Amniotic stem cell (primary cell): ENCODE measurements at regions not wholly inside any gene's neighbourhood (a gene's known extent, or its start where the extent isn't known, plus 50 kb on each side); places are given as distances from the start of the nearest gene placed in this dataset.

ENCODE experiments used
- DNase-seq: peaks from one replicate; lab custom pipeline; 2025; lab: John Stamatoyannopoulos, UW

DNA sequence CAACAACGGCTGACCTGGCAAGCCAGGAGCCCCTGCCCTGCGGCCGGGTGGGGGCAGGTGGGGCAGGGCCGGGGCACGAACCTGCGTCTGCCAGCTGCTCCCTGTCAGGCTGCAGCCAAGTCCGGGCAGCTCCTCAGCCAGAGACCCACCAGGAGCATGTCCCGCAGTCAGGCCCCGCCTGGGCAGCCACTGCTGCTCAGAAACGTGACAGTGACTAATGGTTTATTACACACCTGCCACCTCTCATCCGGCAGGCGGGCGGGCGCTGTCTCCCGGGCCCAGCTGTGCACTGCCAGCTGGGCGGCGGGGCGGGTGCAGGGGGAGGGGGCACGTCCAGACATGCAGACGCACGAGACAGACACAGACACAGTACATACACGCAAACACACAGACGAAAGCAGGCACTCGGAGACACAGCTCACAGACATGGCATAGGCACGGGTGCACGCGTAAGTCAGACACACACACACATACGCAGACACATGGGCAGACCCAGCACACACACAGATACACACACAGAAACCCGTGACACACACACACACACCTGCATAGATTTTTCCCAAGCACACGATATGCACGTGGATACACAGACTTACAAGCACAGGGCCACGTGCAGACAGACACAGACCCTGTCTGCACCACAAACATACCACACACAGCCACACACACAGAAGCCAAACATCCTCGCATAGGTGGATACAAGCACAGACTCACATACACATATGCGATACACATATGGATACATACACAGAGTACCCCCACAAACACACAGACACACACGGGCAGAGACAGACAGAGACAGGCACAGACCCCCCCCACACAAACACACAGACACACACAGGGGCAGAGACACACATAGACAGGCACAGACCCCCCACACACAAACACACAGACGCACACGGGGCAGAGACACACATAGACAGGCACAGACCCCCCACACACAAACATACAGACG is 248.3 kb upstream of the CIBAR2 start:
- DNase-seq: no peak

DNA sequence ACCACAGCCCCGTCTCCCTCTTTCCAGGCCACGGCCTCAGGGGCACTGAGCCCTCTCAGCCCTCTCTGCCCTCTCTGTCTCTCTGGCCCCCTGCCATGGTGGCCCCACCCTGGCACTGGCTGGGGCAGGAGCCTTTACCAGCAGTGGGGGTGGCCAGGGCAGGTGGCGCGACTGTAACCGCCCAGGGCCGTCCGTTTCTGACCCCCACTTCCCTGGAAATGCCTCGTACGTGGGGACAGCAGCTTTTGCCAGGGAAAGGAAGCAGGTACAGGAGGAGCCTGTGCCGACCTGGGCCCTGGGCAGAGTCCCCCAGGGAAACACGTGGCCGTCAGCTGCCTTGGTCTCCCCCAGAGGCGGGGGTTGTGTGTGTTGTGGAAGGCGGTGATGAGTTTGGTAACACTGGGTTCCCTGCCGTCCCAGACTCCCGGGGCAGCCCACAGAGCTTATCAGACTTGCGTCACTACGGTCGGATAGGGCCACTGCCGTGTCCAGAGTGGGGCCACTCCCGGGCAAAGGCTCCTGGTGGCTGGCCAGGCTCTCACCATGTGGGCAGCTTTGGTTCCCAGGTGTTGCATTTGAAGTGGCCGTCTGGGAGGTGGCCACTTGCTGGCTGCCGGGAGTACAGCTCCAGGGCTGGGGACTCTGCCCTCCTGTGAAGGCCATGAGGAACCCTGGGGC is 249.3 kb upstream of the CIBAR2 start:
- DNase-seq: no peak

DNA sequence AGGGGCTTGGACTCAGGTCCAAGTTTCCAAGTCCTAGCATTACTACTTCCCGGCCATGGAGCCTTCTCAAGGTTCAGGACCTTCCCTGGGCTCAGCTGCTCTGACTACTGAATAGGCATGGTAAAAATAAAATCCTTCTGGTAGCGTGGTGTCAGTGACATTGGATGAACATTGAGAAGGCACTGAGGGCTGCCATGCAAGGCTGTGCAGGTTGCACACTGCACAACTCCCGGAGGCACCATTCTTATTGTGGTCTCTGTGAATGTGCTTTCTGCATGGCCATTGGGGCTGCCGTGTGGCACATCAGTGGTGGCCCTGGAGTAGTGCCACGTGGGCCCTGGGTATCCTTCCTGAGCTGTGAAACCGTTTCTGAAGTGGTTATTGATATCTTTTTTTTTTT is 250.2 kb upstream of the CIBAR2 start:
- DNase-seq: no peak

DNA sequence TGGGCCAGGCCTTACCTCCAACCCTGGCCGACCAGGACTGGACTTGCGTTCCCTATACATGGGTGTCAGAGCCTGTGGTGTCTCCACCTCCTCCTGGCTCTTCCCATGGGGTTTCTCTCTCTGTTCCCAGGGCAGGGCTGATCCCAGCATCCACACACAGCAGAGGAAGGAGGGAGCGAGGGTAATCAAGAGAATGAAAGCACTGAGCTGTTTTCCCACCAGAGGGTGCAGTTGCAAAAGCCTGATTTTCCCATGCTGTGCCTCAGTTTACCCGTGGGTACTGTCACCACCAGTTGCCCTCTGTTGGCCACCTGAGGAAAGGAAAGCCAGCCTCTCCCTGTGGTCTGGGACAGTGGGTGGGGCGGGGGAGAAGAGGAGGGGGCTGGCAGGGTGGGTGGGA is 249.7 kb upstream of the GSE1 start:
- DNase-seq: no peak

GRCh38 chr16:85363881-85364280 is 249.2 kb upstream of the GSE1 start:
- peak; percentile 91 for DNase-seq

- DNase-seq: peak; percentile 52
Observed at GRCh38 chr16:85364323-85365040, 248.6 kb upstream of the GSE1 start.

GRCh38 chr16:85365120-85365519 is 248.0 kb upstream of the GSE1 start:
- DNase-seq: no peak

DNA sequence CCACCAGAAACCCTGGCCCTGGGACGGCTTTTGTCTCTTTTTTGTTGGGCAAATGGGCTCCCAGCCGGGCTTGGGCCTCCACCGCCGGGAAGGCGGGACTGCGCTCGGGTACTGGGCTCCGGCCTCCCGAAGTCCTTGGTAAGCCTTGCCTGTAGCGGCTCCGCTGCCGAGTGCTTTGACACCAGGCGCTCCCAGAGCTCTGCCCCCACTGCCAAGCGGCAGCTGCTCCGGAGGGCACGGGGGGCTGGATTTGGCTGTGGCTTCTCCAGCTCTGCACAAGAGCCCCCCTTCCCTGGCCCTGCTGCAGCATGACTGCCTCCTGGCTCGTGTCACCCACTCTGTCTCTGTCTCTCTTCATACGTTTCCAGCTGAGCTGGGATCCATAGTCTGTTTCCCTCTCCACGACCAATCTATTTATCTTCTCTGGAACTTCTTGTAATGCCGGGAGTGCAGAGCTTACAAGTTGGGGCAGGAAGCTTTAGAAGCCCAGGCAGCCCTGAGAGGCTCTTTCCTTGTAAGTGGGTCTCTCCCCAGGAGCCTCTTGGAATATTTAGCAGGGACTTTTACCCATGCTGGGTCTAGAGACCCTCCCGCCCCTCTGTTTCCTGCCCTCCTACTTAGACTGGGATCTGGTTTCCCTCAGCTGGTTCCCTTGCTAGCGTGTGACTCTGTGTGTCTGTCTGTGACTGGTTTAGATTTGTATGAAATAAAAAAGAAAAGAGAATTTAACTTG is 246.9 kb upstream of the GSE1 start:
- DNase-seq: no peak

- DNase-seq: no peak
Observed at GRCh38 chr16:85367485-85367884, 245.6 kb upstream of the GSE1 start.

GRCh38 chr16:85369060-85369459 is 244.1 kb upstream of the GSE1 start:
- no peak for DNase-seq

DNA sequence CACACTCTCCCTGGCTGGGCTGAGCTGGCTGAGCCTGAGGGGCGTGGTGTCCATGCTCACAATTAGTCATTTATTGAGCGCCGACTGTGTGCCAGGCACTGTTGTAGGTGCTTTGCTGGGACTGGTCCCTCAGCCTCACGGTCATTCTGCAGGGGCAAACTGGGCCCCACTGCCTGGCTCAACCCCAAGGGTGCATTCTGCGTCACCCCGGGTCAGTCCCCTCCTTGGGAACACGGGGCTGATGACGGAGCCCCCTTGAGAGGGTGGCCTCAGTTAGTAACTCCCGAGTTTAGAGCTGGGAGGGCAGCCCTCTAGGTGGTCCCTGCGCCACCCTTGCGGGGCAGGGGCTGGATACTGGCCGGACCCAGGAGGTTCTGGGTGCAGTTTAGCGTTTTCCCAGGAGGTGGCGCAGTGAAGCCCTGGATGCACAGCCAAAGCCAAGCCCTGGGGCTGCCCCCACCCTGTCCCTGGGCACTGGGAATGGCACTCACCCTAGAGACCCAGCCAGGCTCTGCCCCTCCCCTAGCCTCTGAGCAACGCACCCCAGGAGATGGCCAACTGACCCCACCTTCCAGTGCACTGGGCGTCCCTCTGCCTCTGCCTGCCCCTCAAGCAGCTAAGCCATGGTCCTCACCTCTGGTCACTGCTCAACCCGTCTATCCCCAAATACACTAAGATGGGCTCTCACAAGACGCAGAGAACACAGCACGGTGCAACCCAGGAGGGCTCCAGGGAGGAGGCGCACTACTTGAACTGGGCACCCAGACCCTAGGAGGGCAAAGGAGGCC is 243.2 kb upstream of the GSE1 start:
- DNase-seq: no peak

GRCh38 chr16:85370543-85370880 is 242.6 kb upstream of the GSE1 start:
- DNase-seq: no peak

- no peak for DNase-seq
Observed at GRCh38 chr16:85370881-85371651, 242.1 kb upstream of the GSE1 start.

- DNase-seq: no peak
Observed at GRCh38 chr16:85371948-85372347, 241.2 kb upstream of the GSE1 start.

DNA sequence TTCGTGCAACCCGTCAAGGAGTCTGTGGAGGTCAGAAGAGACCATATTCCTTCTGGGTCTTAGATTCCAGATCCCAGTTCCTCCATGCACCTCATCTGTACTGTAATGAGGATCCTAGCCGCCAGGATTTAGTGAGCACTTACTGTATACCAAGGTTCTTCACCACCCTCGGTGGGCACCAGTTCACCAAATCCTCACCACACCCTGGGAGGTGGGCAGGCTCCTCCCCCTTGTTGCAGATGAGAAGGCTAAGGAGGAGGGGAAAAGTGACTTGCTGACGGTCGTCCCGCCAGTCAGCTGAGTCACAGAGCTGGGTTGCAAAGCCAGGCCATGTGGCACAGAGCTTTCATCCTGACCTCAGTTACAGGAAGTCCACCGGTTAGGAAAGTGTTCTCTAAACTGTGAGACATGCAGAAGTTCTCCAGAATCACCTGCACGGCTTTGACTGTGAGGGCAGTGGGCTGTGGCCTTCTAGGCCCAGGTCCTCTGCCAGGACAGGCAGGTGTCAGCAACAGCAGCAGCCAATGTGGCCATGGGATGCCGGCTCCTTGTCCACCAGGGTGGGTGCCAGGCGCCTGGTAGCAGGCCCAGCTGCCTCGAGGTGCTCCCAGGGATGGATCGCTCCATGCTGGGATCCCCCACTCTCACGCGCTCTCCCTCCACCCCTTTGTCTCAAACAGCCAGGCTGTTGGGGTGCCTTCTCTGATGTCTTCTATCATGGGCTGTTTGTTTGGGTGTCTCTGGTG is 240.3 kb upstream of the GSE1 start:
- peak; percentile 28 for DNase-seq

DNA sequence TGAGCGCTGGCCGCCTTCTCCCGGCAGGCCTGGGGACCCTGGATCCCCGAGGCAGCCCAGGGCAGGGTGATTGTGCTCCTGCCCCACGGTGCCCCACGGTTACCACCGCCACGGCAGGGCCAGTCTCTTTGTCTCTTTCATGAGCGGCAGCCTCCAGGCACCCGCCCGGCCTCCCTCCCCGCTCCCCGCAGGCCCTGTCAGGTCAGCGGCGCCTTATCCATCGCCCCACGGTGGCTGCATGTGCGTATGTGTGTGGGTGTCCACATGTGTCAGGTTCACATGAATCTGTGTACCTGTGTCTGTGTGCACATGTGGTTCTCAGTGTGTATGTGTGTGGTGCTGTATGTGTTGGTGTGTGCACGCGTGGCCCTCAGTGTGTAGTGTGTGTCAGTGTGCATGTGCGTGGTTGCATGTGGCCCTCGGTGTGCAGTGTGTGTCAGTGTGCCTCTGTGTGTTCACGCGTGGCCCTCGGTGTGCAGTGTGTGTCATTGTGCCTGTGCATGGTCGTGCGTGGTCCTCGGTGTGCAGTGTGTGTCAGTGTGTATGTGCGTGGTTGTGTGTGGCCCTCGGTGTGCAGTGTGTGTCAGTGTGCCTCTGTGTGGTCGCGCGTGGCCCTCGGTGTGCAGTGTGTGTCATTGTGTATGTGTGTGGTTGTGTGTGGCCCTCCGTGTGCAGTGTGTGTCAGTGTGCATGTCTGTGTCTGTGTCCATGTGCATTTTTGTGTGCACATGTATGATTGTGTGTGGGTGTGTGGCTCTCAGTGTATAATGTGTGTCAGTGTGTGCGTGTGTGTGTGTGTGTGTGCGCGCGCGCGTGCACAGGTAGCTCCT is 239.2 kb upstream of the GSE1 start:
- no peak for DNase-seq

DNA sequence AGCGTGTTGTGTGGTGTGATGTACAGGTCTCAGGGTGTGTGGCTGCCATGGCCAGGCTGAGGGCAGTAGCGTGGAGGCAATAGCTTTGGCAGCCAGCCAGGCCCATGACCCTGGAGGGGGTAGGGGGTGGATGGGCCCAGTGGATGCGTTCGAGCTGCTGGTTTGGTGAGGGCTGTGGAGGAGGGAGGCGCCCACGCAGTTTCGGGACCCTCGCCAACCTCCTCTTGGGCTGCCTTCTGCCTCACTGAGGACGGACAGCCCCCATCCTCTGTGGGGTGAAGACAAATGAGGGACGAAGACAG is 238.6 kb upstream of the GSE1 start:
- no peak for DNase-seq

GRCh38 chr16:85375282-85375681 is 237.8 kb upstream of the GSE1 start:
- DNase-seq: no peak
